HUES6 (cell line): ENCODE measurements at regions not wholly inside any gene's neighbourhood (a gene's known extent, or its start where the extent isn't known, plus 50 kb on each side); places are given as distances from the start of the nearest gene placed in this dataset.
"Not testable (repeated sequence)": the region's sequence is repeated elsewhere in the genome, so short reads cannot be mapped to it uniquely, and the experiment has no call there.

ENCODE experiments used
- H3K27ac ChIP-seq: 2 replicates; pipeline ENCODE4 v1.7.0; 2013; ENCODE audit warnings: low read depth, mild to moderate bottlenecking, low read length, inconsistent platforms
- H3K27me3 ChIP-seq: 2 replicates; pipeline ENCODE4 v1.6.1; 2013; ENCODE audit warnings: low read length; ENCODE audit not compliant: control insufficient read depth, insufficient read depth
- H3K36me3 ChIP-seq: 2 replicates; pipeline ENCODE4 v1.6.1; 2013; ENCODE audit warnings: low read length; ENCODE audit not compliant: control insufficient read depth, insufficient read depth
- H3K4me1 ChIP-seq: 2 replicates; pipeline ENCODE4 v1.6.1; 2013; ENCODE audit warnings: low read length; ENCODE audit not compliant: control insufficient read depth, insufficient read depth
- H3K4me3 ChIP-seq: 2 replicates; pipeline ENCODE4 v1.5.1; 2013; ENCODE audit warnings: low read depth, low read length
- H3K9ac ChIP-seq: one replicate; pipeline ENCODE4 v1.6.1; 2013; ENCODE audit warnings: mild to moderate bottlenecking, low read length
- H3K9me3 ChIP-seq: 2 replicates; pipeline ENCODE4 v1.6.1; 2013; ENCODE audit warnings: low read depth, low read length; ENCODE audit not compliant: control insufficient read depth, insufficient read depth

DNA sequence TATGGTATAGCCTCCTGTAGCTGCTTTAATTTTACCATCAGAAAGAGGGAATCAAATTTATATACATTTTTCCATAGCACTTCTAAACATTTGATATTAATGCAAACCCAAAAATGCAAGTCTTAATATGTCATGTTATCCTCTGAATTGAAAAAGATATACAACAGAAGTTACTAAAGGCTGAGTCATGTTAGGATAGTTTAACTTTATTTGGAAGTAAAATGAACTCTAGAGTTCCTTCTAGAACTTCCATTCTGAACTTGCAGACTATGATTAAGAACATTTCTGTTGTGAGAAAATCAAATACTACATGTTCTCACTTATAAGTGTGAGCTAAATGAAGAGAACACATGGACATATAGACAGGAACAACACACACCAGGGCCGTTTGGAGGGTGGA is 317.3 kb upstream of the PRR16 start:
- no peaks in the 10 kb centered on the region for H3K4me1 ChIP-seq
- H3K9me3 ChIP-seq, result peaks cover 33% of the 10 kb centered on the region
- no peaks in the 10 kb centered on the region for H3K36me3 ChIP-seq
- H3K9ac ChIP-seq, result no peak overlapping the region
- no peak overlapping the region for H3K4me3 ChIP-seq
- H3K27me3 ChIP-seq, result no peaks in the 10 kb centered on the region
- no peak overlapping the region for H3K27ac ChIP-seq

DNA sequence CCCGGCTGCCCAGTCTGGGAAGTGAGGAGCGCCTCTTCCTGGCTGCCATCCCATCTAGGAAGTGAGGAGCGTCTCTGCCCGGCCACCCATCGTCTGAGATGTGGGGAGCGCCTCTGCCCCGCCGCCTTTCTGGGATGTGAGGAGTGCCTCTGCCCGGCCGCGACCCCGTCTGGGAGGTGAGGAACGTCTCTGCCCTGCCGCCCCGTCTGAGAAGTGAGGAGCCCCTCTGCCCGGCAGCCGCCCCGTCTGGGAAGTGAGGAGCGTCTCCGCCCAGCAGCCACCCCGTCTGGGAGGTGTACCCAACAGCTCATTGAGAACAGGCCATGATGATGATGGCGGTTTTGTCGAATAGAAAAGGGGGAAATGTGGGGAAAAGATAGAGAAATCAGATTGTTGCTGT is 316.2 kb upstream of the PRR16 start:
- H3K9ac ChIP-seq, H3K4me1 ChIP-seq, H3K27me3 ChIP-seq, H3K4me3 ChIP-seq, H3K36me3 ChIP-seq, H3K27ac ChIP-seq: not testable (repeated sequence)
- H3K9me3 ChIP-seq, result peaks cover 33% of the 10 kb centered on the region

DNA sequence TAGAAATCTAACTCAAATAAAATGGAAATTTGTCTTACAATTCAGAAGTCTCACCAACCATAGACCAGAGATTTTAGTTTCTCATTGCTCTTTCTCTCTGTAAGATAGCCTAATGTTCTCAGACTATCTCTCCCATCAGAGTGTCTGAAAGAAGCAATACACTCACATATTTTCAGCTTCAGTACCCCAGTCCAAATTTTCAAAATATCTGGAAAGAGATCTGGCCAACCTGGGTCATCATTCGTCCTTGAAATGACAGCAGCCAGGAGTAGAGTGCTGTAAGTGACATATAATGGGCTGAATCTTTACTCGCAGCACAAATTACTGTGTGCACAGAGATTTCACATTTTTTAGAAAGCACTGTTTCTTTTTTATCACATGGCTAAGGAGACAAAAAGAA is 313.3 kb upstream of the PRR16 start:
- no peak overlapping the region for H3K9ac ChIP-seq
- peaks cover 15% of the 10 kb centered on the region for H3K9me3 ChIP-seq
- no peaks in the 10 kb centered on the region for H3K4me1 ChIP-seq
- no peaks in the 10 kb centered on the region for H3K27me3 ChIP-seq
- no peaks in the 10 kb centered on the region for H3K36me3 ChIP-seq
- H3K27ac ChIP-seq, result no peak overlapping the region
- H3K4me3 ChIP-seq, result no peak overlapping the region

DNA sequence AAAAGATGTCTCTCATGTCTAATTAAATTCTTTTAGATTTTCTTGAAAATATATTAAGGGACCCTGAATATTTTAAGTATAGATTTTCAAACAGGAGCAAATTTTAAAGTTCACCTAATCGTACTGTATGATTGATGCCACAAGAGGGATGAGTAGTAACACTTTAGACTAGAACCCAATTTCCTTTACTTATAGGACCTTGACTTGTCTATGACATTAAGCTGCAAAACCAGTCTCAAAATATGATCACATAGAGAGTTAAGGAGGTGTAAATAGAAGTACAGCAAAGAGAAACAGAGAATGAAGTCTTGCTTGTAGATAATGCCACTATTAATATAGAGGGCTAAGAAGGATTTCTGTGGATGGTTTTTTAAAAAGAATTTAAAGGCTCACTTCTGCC is 312.9 kb upstream of the PRR16 start:
- no peak overlapping the region for H3K4me3 ChIP-seq
- H3K9ac ChIP-seq, result no peak overlapping the region
- no peaks in the 10 kb centered on the region for H3K4me1 ChIP-seq
- H3K9me3 ChIP-seq, result peaks cover 12% of the 10 kb centered on the region
- no peak overlapping the region for H3K27ac ChIP-seq
- H3K27me3 ChIP-seq, result no peaks in the 10 kb centered on the region
- H3K36me3 ChIP-seq, result no peaks in the 10 kb centered on the region

DNA sequence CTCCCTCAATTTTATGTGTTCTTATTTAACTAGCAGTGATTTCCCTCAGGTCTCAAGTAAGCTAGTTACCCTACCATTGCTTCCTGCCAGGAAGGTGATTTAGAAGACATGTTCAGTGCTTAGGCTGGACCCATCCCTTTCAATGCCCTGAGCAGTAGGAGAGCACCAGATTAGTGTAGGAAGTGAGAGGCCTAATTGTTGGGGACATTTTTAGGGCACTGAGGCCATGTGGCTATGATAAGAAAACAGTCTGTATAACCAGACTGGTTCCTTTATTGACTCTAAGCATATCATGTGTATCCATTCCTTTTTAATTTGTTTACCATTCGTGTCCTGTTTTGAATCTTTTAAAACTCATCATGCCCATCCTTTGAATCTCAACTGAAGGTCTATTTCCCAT is 312.3 kb upstream of the PRR16 start:
- Histone ChIP-seq H3K36me3 (no peaks in the 10 kb centered on the region), H3K9me3 (peaks cover 6% of the 10 kb centered on the region; the same call in 1 of the 2 replicates), H3K27ac (no peak overlapping the region), H3K4me3 (no peak overlapping the region), H3K27me3 (no peaks in the 10 kb centered on the region), H3K4me1 (no peaks in the 10 kb centered on the region), H3K9ac (no peak overlapping the region)

DNA sequence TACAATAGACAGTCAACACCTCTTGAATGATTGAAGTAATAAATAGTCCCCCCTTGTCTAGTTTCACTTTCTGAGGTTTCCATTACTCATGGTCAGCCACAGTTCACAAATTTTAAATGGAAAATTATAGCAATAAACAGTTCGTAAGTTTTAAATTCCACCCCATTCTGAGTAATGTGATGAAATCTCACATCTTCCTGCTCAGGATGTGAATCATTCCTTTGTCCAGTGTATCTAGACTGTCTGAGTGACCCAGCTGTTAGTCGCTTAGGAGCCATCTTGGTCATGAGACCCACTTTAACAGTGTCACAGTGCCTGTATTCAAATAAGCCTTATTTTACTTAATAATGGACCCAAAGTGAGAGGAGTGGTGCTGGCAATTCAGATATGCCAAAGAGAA is 311.6 kb upstream of the PRR16 start:
- H3K36me3 ChIP-seq, result no peaks in the 10 kb centered on the region
- no peaks in the 10 kb centered on the region for H3K4me1 ChIP-seq
- H3K9ac ChIP-seq, result no peak overlapping the region
- H3K4me3 ChIP-seq, result no peak overlapping the region
- no peak overlapping the region for H3K27ac ChIP-seq
- no peaks in the 10 kb centered on the region for H3K27me3 ChIP-seq
- no peaks in the 10 kb centered on the region for H3K9me3 ChIP-seq

DNA sequence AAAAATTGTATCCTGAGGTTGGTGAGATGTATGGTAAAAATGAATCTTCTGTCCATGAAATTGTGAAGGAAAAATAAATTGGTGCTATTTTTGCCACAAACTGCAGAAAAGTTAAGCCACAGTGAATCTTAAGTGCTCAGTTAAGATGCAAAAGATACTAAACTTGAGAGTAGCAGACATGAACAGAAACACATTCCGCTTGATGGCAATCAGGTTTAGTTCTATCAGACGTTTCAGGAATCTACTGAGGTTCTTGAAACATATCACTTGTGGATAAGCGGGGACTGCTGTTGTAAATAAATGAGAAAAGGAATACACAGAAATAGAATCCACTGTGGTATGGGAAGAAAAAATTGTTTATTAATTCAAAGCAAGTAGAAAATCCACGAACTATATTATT is 311.2 kb upstream of the PRR16 start:
- H3K9ac ChIP-seq, result no peak overlapping the region
- no peaks in the 10 kb centered on the region for H3K36me3 ChIP-seq
- H3K4me1 ChIP-seq, result no peaks in the 10 kb centered on the region
- H3K27ac ChIP-seq, result no peak overlapping the region
- H3K4me3 ChIP-seq, result no peak overlapping the region
- H3K9me3 ChIP-seq, result no peaks in the 10 kb centered on the region
- H3K27me3 ChIP-seq, result no peaks in the 10 kb centered on the region

DNA sequence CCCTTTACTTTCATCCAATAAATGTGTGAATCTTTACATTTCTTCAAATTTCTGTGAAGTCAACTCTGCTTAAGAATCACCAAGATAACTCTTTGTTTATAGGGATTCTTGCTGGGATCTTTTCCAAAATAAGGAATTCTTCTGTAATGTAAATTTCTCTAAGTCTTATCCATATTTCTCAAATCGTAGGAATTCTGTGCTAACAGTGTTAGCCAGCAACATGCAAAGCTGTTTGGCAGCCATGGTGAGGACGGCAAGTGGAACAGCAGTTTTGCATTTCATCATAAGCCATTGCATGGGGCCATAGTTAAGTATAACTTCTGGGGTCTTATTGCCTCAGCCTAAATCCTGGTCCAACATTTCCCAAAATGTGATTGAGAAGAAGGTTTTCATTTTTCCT is 310.5 kb upstream of the PRR16 start:
- H3K4me3 ChIP-seq, result no peak overlapping the region
- H3K27me3 ChIP-seq, result no peaks in the 10 kb centered on the region
- H3K9me3 ChIP-seq, result no peaks in the 10 kb centered on the region
- no peak overlapping the region for H3K9ac ChIP-seq
- H3K4me1 ChIP-seq, result no peaks in the 10 kb centered on the region
- no peak overlapping the region for H3K27ac ChIP-seq
- no peaks in the 10 kb centered on the region for H3K36me3 ChIP-seq

DNA sequence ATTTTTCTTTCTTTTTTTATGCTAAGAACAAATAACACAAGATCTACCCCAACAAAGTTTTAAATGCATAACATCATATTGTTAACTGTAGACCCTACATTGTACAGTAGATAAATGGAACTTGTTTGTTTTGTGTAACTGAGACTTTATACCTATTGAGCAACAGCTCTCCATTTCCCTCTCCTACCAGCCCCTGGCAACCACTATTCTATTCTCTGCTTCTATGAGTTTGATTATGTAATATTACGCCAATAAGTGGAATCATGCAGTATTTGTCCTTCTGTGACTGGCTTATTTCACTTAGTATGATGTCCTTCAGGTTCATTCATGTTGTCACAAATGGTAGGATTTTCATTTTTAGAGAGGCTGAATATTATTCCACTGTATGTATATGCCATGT is 308.2 kb upstream of the PRR16 start:
- Histone ChIP-seq H3K4me3 (no peak overlapping the region), H3K4me1 (no peaks in the 10 kb centered on the region), H3K27me3 (no peaks in the 10 kb centered on the region), H3K9me3 (no peaks in the 10 kb centered on the region), H3K27ac (no peak overlapping the region), H3K9ac (no peak overlapping the region), H3K36me3 (no peaks in the 10 kb centered on the region)

DNA sequence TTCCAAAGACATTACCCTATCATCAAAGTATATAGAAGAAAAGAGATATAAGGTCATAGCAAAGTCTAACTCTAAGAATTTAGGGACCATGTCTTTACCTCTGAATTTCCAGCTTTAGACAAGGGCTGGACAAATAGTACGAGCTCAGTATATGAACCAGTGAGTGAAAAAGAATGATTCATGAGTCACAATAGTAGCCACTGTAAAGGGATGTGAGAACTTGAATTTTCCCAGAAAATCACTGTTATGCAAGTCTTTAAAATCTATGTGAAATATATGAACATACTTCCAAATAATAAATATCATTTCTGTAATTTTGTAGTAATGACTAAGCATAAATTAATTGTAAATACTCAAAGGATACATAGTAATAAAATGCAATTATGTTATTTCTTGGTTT is 305.9 kb upstream of the PRR16 start:
- Histone ChIP-seq H3K9ac (no peak overlapping the region), H3K36me3 (no peaks in the 10 kb centered on the region), H3K4me3 (no peak overlapping the region), H3K27ac (no peak overlapping the region), H3K9me3 (no peaks in the 10 kb centered on the region), H3K4me1 (no peaks in the 10 kb centered on the region), H3K27me3 (no peaks in the 10 kb centered on the region)

DNA sequence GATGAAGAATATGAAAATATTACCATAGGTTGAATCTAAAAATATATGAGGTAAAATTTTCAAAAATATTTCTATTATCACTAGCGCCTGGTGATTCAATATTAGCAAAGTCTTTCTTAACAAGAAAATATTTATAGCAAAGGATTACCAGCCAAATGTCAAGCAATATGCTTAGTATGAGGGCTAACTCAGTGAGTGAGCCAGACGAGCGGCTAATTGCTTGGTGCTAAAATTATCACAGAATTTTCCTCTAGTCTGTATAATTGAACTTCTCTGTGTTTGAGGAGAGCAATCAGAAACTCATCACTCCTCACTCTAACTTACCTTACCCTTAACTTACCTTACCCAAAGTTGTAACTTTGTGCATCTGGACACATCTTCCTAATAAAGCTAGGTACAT is 304.9 kb upstream of the PRR16 start:
- H3K9me3 ChIP-seq, result no peaks in the 10 kb centered on the region
- H3K4me1 ChIP-seq, result no peaks in the 10 kb centered on the region
- no peak overlapping the region for H3K4me3 ChIP-seq
- H3K36me3 ChIP-seq, result no peaks in the 10 kb centered on the region
- no peak overlapping the region for H3K9ac ChIP-seq
- no peak overlapping the region for H3K27ac ChIP-seq
- H3K27me3 ChIP-seq, result no peaks in the 10 kb centered on the region

DNA sequence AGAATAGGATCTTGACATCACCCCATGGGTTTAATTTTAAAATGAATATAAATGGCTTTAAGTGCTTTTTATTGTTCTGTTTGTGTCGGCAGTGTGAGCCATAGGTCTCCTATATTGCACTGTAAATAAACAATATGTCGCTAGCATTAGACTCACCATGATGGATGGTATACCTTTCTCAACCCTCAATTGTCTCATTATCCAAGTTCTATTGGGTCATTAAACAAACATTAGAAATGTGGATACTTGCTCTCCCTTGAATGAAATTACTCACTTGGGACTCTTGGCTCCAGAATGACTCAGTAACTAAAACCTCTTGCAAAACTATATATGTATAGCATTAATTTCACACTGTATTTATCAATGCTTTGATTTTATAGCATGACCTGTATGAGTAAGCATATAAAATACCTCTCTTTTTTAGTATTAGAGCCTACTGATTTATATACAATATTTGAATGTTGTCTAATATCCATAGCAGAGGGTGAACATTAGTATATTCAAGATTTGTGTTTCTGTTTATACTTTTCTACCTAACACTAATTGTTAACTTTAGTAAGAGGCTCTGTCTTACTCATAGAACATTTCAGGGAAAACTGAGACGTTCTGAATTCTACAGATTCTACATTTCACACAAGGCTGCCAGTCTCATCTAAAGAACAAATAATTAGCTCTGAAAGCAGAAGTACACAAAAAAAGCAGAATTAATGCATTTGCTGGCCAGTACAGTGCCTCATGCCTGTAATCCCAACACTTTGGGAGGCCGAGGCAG is 303.8 kb upstream of the PRR16 start:
- Histone ChIP-seq H3K36me3 (no peaks in the 10 kb centered on the region), H3K9me3 (no peaks in the 10 kb centered on the region), H3K9ac (no peak overlapping the region), H3K27ac (no peak overlapping the region), H3K4me3 (no peak overlapping the region), H3K4me1 (no peaks in the 10 kb centered on the region), H3K27me3 (no peaks in the 10 kb centered on the region)
